Parathyroid adenoma (tissue), 2 donors: ENCODE measurements at regions not wholly inside any gene's neighbourhood (a gene's known extent, or its start where the extent isn't known, plus 50 kb on each side); places are given as distances from the start of the nearest gene placed in this dataset.
"Not testable (repeated sequence)": the region's sequence is repeated elsewhere in the genome, so short reads cannot be mapped to it uniquely, and the experiment has no call there.

Experiments
- H2AFZ ChIP-seq: fragments of 300-600 bp; sonication (generic); one replicate; pipeline ENCODE4 v1.7.0; 2017; ENCODE audit warnings: antibody characterized with exemption, mild to moderate bottlenecking
- H3K27ac ChIP-seq: fragments of 300-600 bp; sonication (generic); one replicate; pipeline ENCODE4 v1.7.0; 2017
- H3K27me3 ChIP-seq: fragments of 300-600 bp; sonication (generic); one replicate; pipeline ENCODE4 v1.7.0; 2017; ENCODE audit warnings: low read length; ENCODE audit not compliant: control insufficient read depth, insufficient read depth
- H3K36me3 ChIP-seq: fragments of 300-600 bp; sonication (generic); one replicate; pipeline ENCODE4 v1.7.0; 2017; ENCODE audit warnings: low read length; ENCODE audit not compliant: control insufficient read depth, insufficient read depth
- H3K4me1 ChIP-seq: fragments of 300-600 bp; sonication (generic); one replicate; pipeline ENCODE4 v1.7.0; 2017; ENCODE audit warnings: control low read depth
- H3K4me2 ChIP-seq: fragments of 300-600 bp; sonication (generic); one replicate; pipeline ENCODE4 v1.7.0; 2017; ENCODE audit warnings: low read length
- H3K4me3 ChIP-seq: fragments of 300-600 bp; sonication (generic); one replicate; pipeline ENCODE4 v1.7.0; 2017; ENCODE audit warnings: low read depth, low read length
- H3K79me2 ChIP-seq: fragments of 300-600 bp; sonication (generic); one replicate; pipeline ENCODE4 v1.7.0; 2017; ENCODE audit warnings: control low read depth
- H3K9ac ChIP-seq: fragments of 300-600 bp; sonication (generic); one replicate; pipeline ENCODE4 v1.7.0; 2017; ENCODE audit warnings: mild to moderate bottlenecking
- H3K9me3 ChIP-seq: fragments of 300-600 bp; sonication (generic); one replicate; pipeline ENCODE4 v1.7.0; 2017; ENCODE audit warnings: low read length; ENCODE audit not compliant: control insufficient read depth
- TF ChIP-seq, protein P1 (sequence below): fragments of 300-600 bp; sonication (generic); IDR thresholded peaks from one replicate; pipeline ENCODE4 v1.7.0; 2017; ENCODE audit warnings: antibody characterized with exemption, mild to moderate bottlenecking
- donor health status: primary hyperparathyroidism.

- Histone ChIP-seq H3K9me3 (no peaks in the 10 kb centered on the region), H3K36me3 (no peaks in the 10 kb centered on the region), H2AFZ (no peak overlapping the region), H3K27me3 (no peaks in the 10 kb centered on the region), H3K27ac (no peak overlapping the region), H3K4me2 (no peak overlapping the region), H3K79me2 (no peaks in the 10 kb centered on the region), H3K9ac (no peak overlapping the region), H3K4me1 (no peaks in the 10 kb centered on the region), H3K4me3 (no peak overlapping the region)
- TF ChIP-seq, protein P1, sequence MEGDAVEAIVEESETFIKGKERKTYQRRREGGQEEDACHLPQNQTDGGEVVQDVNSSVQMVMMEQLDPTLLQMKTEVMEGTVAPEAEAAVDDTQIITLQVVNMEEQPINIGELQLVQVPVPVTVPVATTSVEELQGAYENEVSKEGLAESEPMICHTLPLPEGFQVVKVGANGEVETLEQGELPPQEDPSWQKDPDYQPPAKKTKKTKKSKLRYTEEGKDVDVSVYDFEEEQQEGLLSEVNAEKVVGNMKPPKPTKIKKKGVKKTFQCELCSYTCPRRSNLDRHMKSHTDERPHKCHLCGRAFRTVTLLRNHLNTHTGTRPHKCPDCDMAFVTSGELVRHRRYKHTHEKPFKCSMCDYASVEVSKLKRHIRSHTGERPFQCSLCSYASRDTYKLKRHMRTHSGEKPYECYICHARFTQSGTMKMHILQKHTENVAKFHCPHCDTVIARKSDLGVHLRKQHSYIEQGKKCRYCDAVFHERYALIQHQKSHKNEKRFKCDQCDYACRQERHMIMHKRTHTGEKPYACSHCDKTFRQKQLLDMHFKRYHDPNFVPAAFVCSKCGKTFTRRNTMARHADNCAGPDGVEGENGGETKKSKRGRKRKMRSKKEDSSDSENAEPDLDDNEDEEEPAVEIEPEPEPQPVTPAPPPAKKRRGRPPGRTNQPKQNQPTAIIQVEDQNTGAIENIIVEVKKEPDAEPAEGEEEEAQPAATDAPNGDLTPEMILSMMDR, result no peak
Measured at GRCh38 chr4:58871509-58871908, 1761.3 kb upstream of the IGFBP7 start.

- Histone ChIP-seq H3K79me2 (no peaks in the 10 kb centered on the region), H3K4me3 (no peak overlapping the region), H3K4me2 (no peak overlapping the region), H3K36me3 (no peaks in the 10 kb centered on the region), H3K27me3 (no peaks in the 10 kb centered on the region), H3K4me1 (no peaks in the 10 kb centered on the region), H3K9ac (no peak overlapping the region), H3K27ac (no peak overlapping the region), H2AFZ (no peak overlapping the region), H3K9me3 (no peaks in the 10 kb centered on the region)
- TF ChIP-seq, protein P1, result no peak
Measured at GRCh38 chr4:58849026-58849425, 1738.8 kb upstream of the IGFBP7 start.

GRCh38 chr4:58843455-58843854 lies 1733.3 kb upstream of the IGFBP7 start:
- TF ChIP-seq, protein P1, result no peak
- no peak overlapping the region for H3K9ac ChIP-seq
- H2AFZ ChIP-seq, result no peak overlapping the region
- H3K4me1 ChIP-seq, result no peaks in the 10 kb centered on the region
- no peaks in the 10 kb centered on the region for H3K79me2 ChIP-seq
- H3K4me3 ChIP-seq, result no peak overlapping the region
- no peaks in the 10 kb centered on the region for H3K27me3 ChIP-seq
- no peak overlapping the region for H3K4me2 ChIP-seq
- H3K36me3 ChIP-seq, result no peaks in the 10 kb centered on the region
- no peak overlapping the region for H3K27ac ChIP-seq
- no peaks in the 10 kb centered on the region for H3K9me3 ChIP-seq

DNA sequence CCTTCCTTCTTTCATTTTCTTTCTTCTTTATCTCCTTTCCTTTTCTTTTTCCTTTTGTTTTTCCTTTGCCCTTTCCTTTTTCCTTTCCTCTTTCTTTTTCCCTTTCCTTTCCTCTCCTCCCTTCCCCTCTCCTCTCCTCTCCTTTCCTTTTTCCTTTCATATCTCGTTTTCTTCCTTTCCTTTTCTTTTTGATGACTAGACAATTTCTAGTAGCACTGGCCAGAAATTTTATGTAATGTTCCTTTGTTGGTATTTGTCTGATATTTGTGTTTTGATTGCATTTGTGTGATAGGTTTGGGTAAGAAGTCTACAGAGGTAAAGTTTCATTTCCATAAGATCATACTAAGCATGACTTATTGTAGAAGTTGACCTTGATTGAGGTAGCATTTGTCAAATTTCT lies 1722.9 kb upstream of the IGFBP7 start:
- Histone ChIP-seq H3K27ac (no peak overlapping the region), H3K79me2 (no peaks in the 10 kb centered on the region), H3K36me3 (no peaks in the 10 kb centered on the region), H3K9me3 (no peaks in the 10 kb centered on the region), H3K4me1 (no peaks in the 10 kb centered on the region), H3K4me3 (no peak overlapping the region), H3K9ac (no peak overlapping the region), H3K27me3 (no peaks in the 10 kb centered on the region), H2AFZ (no peak overlapping the region), H3K4me2 (no peak overlapping the region)
- TF ChIP-seq, protein P1, result no peak

GRCh38 chr4:58825278-58825677 lies 1715.1 kb upstream of the IGFBP7 start:
- H3K9ac ChIP-seq, result no peak overlapping the region
- no peaks in the 10 kb centered on the region for H3K4me1 ChIP-seq
- TF ChIP-seq, protein P1, result no peak
- no peak overlapping the region for H2AFZ ChIP-seq
- no peaks in the 10 kb centered on the region for H3K27me3 ChIP-seq
- H3K36me3 ChIP-seq, result no peaks in the 10 kb centered on the region
- H3K4me3 ChIP-seq, result no peak overlapping the region
- no peaks in the 10 kb centered on the region for H3K79me2 ChIP-seq
- H3K9me3 ChIP-seq, result no peaks in the 10 kb centered on the region
- H3K27ac ChIP-seq, result no peak overlapping the region
- H3K4me2 ChIP-seq, result no peak overlapping the region

DNA sequence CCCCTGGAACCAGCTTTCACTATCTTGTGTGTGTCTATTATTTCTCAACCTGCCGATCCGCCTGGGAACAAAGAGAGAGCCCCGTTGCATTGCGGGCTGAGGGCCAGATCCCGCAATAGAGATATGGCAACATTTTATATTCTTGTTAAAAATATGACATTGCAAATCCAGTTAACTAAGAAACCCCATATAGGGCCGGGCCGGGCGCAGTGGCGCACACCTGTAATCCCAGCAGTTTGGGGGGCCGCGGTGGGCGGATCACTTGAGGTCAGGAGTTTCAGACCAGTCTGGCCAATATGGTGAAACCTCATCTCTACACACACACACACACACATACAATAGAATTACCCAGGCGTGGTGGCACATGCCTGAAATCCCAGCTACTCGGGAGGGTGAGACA lies 1708.4 kb upstream of the IGFBP7 start:
- not testable (repeated sequence) for H3K27ac ChIP-seq, H3K36me3 ChIP-seq, H3K4me3 ChIP-seq, H2AFZ ChIP-seq, H3K4me2 ChIP-seq, H3K9me3 ChIP-seq, H3K27me3 ChIP-seq, H3K4me1 ChIP-seq, H3K9ac ChIP-seq, H3K79me2 ChIP-seq
